Gastroesophageal sphincter (tissue), 3 donors: ENCODE measurements at regions not wholly inside any gene's neighbourhood (a gene's known extent, or its start where the extent isn't known, plus 50 kb on each side); places are given as distances from the start of the nearest gene placed in this dataset.

Source experiments
- CTCF ChIP-seq, 4 experiments: fragments of 200-600 bp in 2 of 4; fragments of 450-650 bp in 2 of 4; sonication (generic) in 1 of 4; IDR thresholded peaks; one replicate each; pipeline ENCODE4 v1.5.1; 2017 to 2019; ENCODE audit warnings: antibody characterized with exemption in 4 of 4, mild to moderate bottlenecking in 2 of 4, moderate library complexity in 2 of 4
- POLR2A ChIP-seq, 2 donors: fragments of 450-650 bp; IDR thresholded peaks; one replicate each; pipeline ENCODE4 v1.6.1; 2017; ENCODE audit warnings: antibody characterized with exemption in 2 of 2, mild to moderate bottlenecking in 2 of 2, moderate library complexity in 1 of 2

- TF ChIP-seq CTCF (IDR thresholded peaks at IDR 0.05) (no peak), POLR2A (IDR thresholded peaks at IDR 0.05) (no peak)
Measured at GRCh38 chr12:112671564-112671963, 120.0 kb upstream of the RPH3A start.
